HG02885 (cell line): ENCODE measurements at regions not wholly inside any gene's neighbourhood (a gene's known extent, or its start where the extent isn't known, plus 50 kb on each side); places are given as distances from the start of the nearest gene placed in this dataset.
"Not testable (repeated sequence)": the region's sequence is repeated elsewhere in the genome, so short reads cannot be mapped to it uniquely, and the experiment has no call there.

Source experiments
- ATAC-seq: cut with Tn5 transposase; IDR thresholded peaks from one replicate; pipeline ENCODE4 v1.9.1; 2021; ENCODE audit warnings: mild to moderate bottlenecking; ENCODE audit not compliant: unreplicated experiment, poor library complexity

- no peak for ATAC-seq
Measured at GRCh38 chr6:133779916-133780695, 108.8 kb upstream of the TCF21 start.

GRCh38 chr6:133786016-133786415, 102.9 kb upstream of the TCF21 start:
- ATAC-seq = no peak

GRCh38 chr6:133787122-133787521, 101.8 kb upstream of the TCF21 start:
- no peak for ATAC-seq

- no peak for ATAC-seq
Measured at GRCh38 chr6:133787859-133788505, 100.9 kb upstream of the TCF21 start.

GRCh38 chr6:133788556-133788955, 100.4 kb upstream of the TCF21 start:
- ATAC-seq = no peak

- ATAC-seq = not testable (repeated sequence)
Measured at GRCh38 chr6:133789449-133789848, 99.5 kb upstream of the TCF21 start.

- not testable (repeated sequence) for ATAC-seq
Measured at GRCh38 chr6:133790756-133791155, 98.2 kb upstream of the TCF21 start.

GRCh38 chr6:133795051-133795450, 93.9 kb upstream of the TCF21 start:
- not testable (repeated sequence) for ATAC-seq

- ATAC-seq = no peak
Measured at GRCh38 chr6:133796235-133796634, 92.7 kb upstream of the TCF21 start.

GRCh38 chr6:133799043-133799442, 89.9 kb upstream of the TCF21 start:
- ATAC-seq = no peak

GRCh38 chr6:133802861-133803260, 86.1 kb upstream of the TCF21 start:
- no peak for ATAC-seq

- no peak for ATAC-seq
Measured at GRCh38 chr6:133804265-133804664, 84.6 kb upstream of the TCF21 start.

- no peak for ATAC-seq
Measured at GRCh38 chr6:133805876-133806275, 83.0 kb upstream of the TCF21 start.

- ATAC-seq = no peak
Measured at GRCh38 chr6:133806382-133807140, 82.4 kb upstream of the TCF21 start.

- no peak for ATAC-seq
Measured at GRCh38 chr6:133807501-133807900, 81.4 kb upstream of the TCF21 start.

GRCh38 chr6:133809406-133809805, 79.5 kb upstream of the TCF21 start:
- no peak for ATAC-seq

- no peak for ATAC-seq
Measured at GRCh38 chr6:133811557-133811956, 77.4 kb upstream of the TCF21 start.

GRCh38 chr6:133812446-133812845, 76.5 kb upstream of the TCF21 start:
- ATAC-seq = not testable (repeated sequence)

GRCh38 chr6:133814238-133814637, 74.7 kb upstream of the TCF21 start:
- ATAC-seq = no peak

GRCh38 chr6:133814797-133815196, 74.1 kb upstream of the TCF21 start:
- ATAC-seq = no peak

- no peak for ATAC-seq
Measured at GRCh38 chr6:133815313-133815712, 73.6 kb upstream of the TCF21 start.
